GM12878 (cell line): ENCODE measurements at regions not wholly inside any gene's neighbourhood (a gene's known extent, or its start where the extent isn't known, plus 50 kb on each side); places are given as distances from the start of the nearest gene placed in this dataset.
"Not testable (repeated sequence)": the region's sequence is repeated elsewhere in the genome, so short reads cannot be mapped to it uniquely, and the experiment has no call there.

Experiments
- ATAC-seq: fragments of 200-7000 bp; cut with Tn5 transposase; 3 replicates; pipeline ENCODE4 v1.9.1; 2020; ENCODE audit warnings: mild to moderate bottlenecking, moderate library complexity
- BruUV-seq: library from RNA; stranded (reverse); fragments of 400-500 nt; replicated peaks from 2 replicates; lab custom pipeline; 2021; lab: Mats Ljungman, UMichigan
- CTCF ChIA-PET: fragments of 300-600 bp; sonication (Branson Sonifier 250); formaldehyde crosslinking; extraction: SDS; loops from one replicate; lab custom pipeline; 2021; ENCODE audit warnings: inconsistent platforms; lab: Yijun Ruan, JAX
- POLR2A ChIA-PET: fragments of 350-600 bp; formaldehyde crosslinking; extraction: SDS; loops from one replicate; lab custom pipeline; 2021; ENCODE audit warnings: inconsistent platforms; lab: Charles Lee
- RAD21 ChIA-PET: fragments of 300-600 bp; sonication (Branson Sonifier 250); formaldehyde crosslinking; loops from one replicate; lab custom pipeline; 2023; ENCODE audit warnings: antibody characterized with exemption; ENCODE audit not compliant: unreplicated experiment; lab: Charles Lee
- SMC1A ChIA-PET: fragments of 300-600 bp; sonication (Branson Sonifier 250); formaldehyde crosslinking; loops from one replicate; lab custom pipeline; 2023; ENCODE audit not compliant: unreplicated experiment, uncharacterized antibody; lab: Charles Lee
- DNase-seq: peaks from one replicate; pipeline ENCODE4 v3.0.0-alpha.2; 2011; ENCODE audit warnings: low read depth, low spot score
- FAIRE-seq: peaks from 3 replicates; lab custom pipeline; 2011; peaks lifted over from hg19 to GRCh38; lab: Jason Lieb, UNC
- H2AFZ ChIP-seq: 2 replicates; pipeline ENCODE4 v1.6.0; 2011; ENCODE audit warnings: low read depth, low read length, control low read depth; ENCODE audit not compliant: control insufficient read depth
- H3K27ac ChIP-seq: 2 replicates; pipeline ENCODE4 v1.5.1; 2011; ENCODE audit warnings: control low read depth; ENCODE audit not compliant: control insufficient read depth, insufficient read depth
- H3K27me3 ChIP-seq, 2 experiments: replicated peaks in 1 of 2; 2 replicates each; pipeline versions ENCODE4 v1.6.0 to v1.6.1; 2011; ENCODE audit warnings: low read length in 1 of 2; ENCODE audit not compliant: control insufficient read depth in 2 of 2, insufficient read depth in 2 of 2
- H3K36me3 ChIP-seq, 2 experiments: 2 replicates each; pipeline ENCODE4 v1.5.1; 2011; ENCODE audit warnings: low read length in 1 of 2; ENCODE audit not compliant: control insufficient read depth in 2 of 2, insufficient read depth in 2 of 2
- H3K4me1 ChIP-seq: 2 replicates; pipeline ENCODE4 v1.6.1; 2011; ENCODE audit warnings: mild to moderate bottlenecking, low read length, moderate library complexity, mixed read lengths; ENCODE audit not compliant: control insufficient read depth, insufficient read depth
- H3K4me2 ChIP-seq: 2 replicates; pipeline ENCODE4 v1.6.0; 2011; ENCODE audit warnings: control low read depth; ENCODE audit not compliant: control insufficient read depth, insufficient read depth
- H3K4me3 ChIP-seq: fragments of 200-600 bp; sonication (generic); 2 replicates; pipeline ENCODE4 v1.5.1; 2016
- H3K79me2 ChIP-seq: 2 replicates; pipeline ENCODE4 v1.6.0; 2011; ENCODE audit warnings: low read length; ENCODE audit not compliant: control insufficient read depth, insufficient read depth
- H3K9ac ChIP-seq: 2 replicates; pipeline ENCODE4 v1.8.0; 2011; ENCODE audit warnings: low read length, control low read depth, mixed read lengths; ENCODE audit not compliant: control insufficient read depth, insufficient read depth
- H3K9me3 ChIP-seq: replicated peaks from 3 replicates; pipeline ENCODE4 v1.5.1; 2011; ENCODE audit warnings: mild to moderate bottlenecking, low read length; ENCODE audit not compliant: control insufficient read depth, insufficient read depth
- H4K20me1 ChIP-seq: 2 replicates; pipeline ENCODE4 v1.6.0; 2011; ENCODE audit not compliant: control insufficient read depth, insufficient read depth
- RUNX3 ChIP-seq: IDR thresholded peaks from 2 replicates; pipeline ENCODE4 v1.6.1; 2012; ENCODE audit warnings: low read length, inconsistent platforms
- WGBS: methylation state at CpG from one replicate; pipeline ENCODE4 v1.1.6; 2016; ENCODE audit warnings: low lambda C conversion rate; ENCODE audit not compliant: insufficient replicate concordance, insufficient coverage; ENCODE audit errors: missing lambda C conversion rate; 5-methylcytosine and 5-hydroxymethylcytosine counted together
- in situ Hi-C: fragments of 300-500 bp; cut with MboI; formaldehyde crosslinking; loops from 9 replicates; pipeline ENCODE4 v1.14.3; 2018; ENCODE audit warnings: mixed read lengths
- intact Hi-C: fragments of 100-400 bp; cut with micrococcal nuclease; formaldehyde crosslinking; loops from one replicate; pipeline ENCODE4 v1.14.2; 2022; ENCODE audit not compliant: unreplicated experiment
- TF ChIP-seq, protein P1 (sequence below), 3 experiments: IDR thresholded peaks in 2 of 3; conservative IDR thresholded peaks in 1 of 3; 2 replicates each; pipeline ENCODE4 v1.5.1; 2011; ENCODE audit warnings: low read depth in 3 of 3, low read length in 3 of 3, mild to moderate bottlenecking in 3 of 3, control low read depth in 2 of 3, moderate library complexity in 2 of 3, inconsistent platforms in 1 of 3, mixed read lengths in 1 of 3; ENCODE audit not compliant: control insufficient read depth in 2 of 3, insufficient read depth in 1 of 3; ENCODE audit errors: extremely low read depth in 1 of 3

DNA sequence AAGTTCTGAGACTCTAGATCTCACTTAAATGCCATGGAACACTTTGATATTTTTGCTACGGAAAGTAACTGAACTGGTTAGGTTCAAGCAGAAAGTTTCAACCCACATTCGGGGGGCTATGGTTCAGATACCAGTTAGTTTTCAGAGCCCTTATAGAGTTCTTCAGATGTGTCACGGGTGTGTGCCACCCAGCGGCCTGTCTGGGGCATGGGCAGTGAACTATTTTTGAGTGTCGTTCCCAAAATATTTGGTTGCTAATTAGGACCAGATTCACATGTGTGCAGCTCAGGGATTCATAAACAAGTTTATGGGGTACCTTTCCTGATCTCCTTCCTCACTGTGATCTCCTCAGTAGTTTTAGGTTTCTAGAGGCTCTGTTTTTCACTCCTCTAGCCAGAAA, 271.9 kb downstream of the C7orf25 start:
- ChIA-PET CTCF (interaction anchor here (1.2 kb wide), 1 partner anchor 9 kb away, joined by 4 read pairs; no protein-coding TSS in a partner anchor), POLR2A (no interaction called here), RAD21 (no interaction called here), SMC1A (no interaction called here)
- TF ChIP-seq RUNX3 = no peak
- TF ChIP-seq, protein P1, sequence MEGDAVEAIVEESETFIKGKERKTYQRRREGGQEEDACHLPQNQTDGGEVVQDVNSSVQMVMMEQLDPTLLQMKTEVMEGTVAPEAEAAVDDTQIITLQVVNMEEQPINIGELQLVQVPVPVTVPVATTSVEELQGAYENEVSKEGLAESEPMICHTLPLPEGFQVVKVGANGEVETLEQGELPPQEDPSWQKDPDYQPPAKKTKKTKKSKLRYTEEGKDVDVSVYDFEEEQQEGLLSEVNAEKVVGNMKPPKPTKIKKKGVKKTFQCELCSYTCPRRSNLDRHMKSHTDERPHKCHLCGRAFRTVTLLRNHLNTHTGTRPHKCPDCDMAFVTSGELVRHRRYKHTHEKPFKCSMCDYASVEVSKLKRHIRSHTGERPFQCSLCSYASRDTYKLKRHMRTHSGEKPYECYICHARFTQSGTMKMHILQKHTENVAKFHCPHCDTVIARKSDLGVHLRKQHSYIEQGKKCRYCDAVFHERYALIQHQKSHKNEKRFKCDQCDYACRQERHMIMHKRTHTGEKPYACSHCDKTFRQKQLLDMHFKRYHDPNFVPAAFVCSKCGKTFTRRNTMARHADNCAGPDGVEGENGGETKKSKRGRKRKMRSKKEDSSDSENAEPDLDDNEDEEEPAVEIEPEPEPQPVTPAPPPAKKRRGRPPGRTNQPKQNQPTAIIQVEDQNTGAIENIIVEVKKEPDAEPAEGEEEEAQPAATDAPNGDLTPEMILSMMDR (IDR thresholded peaks at IDR 0.05 in 2 of 3, conservative IDR thresholded peaks at IDR 0.05 in 1 of 3; ENCODE audit: control insufficient read depth in 2 of 3, extremely low read depth in 1 of 3, insufficient read depth in 1 of 3, low read depth in 3 of 3, low read length in 3 of 3) = 0 out of 6 replicates have a peak, but pooled peaks of 1 of the 3 experiments have one; percentile 1
- DNase-seq (no peak), ATAC-seq (no peak), FAIRE-seq (no peak)
- Histone ChIP-seq H2AFZ (no peak overlapping the region), H3K4me3 (no peak overlapping the region), H3K27ac (no peak overlapping the region), H3K4me2 (no peak overlapping the region), H3K27me3 (no peaks in the 10 kb centered on the region), H4K20me1 (no peaks in the 10 kb centered on the region), H3K9ac (no peak overlapping the region), H3K4me1 (no peaks in the 10 kb centered on the region), H3K79me2 (no peaks in the 10 kb centered on the region), H3K9me3 (no peaks in the 10 kb centered on the region), H3K36me3 (no peaks in the 10 kb centered on the region)
- 35% methylated on average over 5 of the region's 5 CpGs for WGBS
- intact Hi-C loops (no loop called here), in situ Hi-C loops (no loop called here)
- BruUV-seq = no TSS peak

GRCh38 chr7:42636380-42636779, 275.5 kb downstream of the C7orf25 start:
- H3K9me3 ChIP-seq, DNase-seq, in situ Hi-C loops, H3K4me1 ChIP-seq, H3K27me3 ChIP-seq, H3K79me2 ChIP-seq, H3K27ac ChIP-seq, POLR2A ChIA-PET, H3K9ac ChIP-seq, H2AFZ ChIP-seq, ATAC-seq, SMC1A ChIA-PET, intact Hi-C loops, H3K4me3 ChIP-seq, H3K4me2 ChIP-seq, RAD21 ChIA-PET, CTCF ChIA-PET, H3K36me3 ChIP-seq, FAIRE-seq, H4K20me1 ChIP-seq, BruUV-seq: not testable (repeated sequence)
- WGBS = 24% methylated on average over 8 of the region's 11 CpGs
